SU-DHL-6 (cell line): ENCODE measurements at regions not wholly inside any gene's neighbourhood (a gene's known extent, or its start where the extent isn't known, plus 50 kb on each side); places are given as distances from the start of the nearest gene placed in this dataset.

Experiments
- CTCF ChIP-seq: fragments of 200-600 bp; sonication (generic); IDR thresholded peaks from one replicate; pipeline ENCODE4 v1.5.1; 2017; ENCODE audit warnings: antibody characterized with exemption, mild to moderate bottlenecking, low read length, moderate library complexity; ENCODE audit not compliant: insufficient read depth, poor library complexity, severe bottlenecking
- EZH2phosphoT487 ChIP-seq: fragments of 200-600 bp; sonication (generic), shearing (Covaris generic); conservative IDR thresholded peaks from 2 replicates; pipeline ENCODE4 v1.6.1; 2018; ENCODE audit warnings: mild to moderate bottlenecking, antibody characterized with exemption, low read length, moderate library complexity, mixed read lengths

- no peak for TF ChIP-seq CTCF
- TF ChIP-seq EZH2phosphoT487, result no peak
These were observed 826.8 kb downstream of the EFNA5 start for GRCh38 chr5:106843812-106844416.
